ENCODE measurements at regions not wholly inside any gene's neighbourhood (a gene's known extent, or its start where the extent isn't known, plus 50 kb on each side); places are given as distances from the start of the nearest gene placed in this dataset.

- Histone ChIP-seq H3K4me2 (ENCODE audit: control insufficient read depth, extremely low read depth, insufficient read depth, low read depth, low read length) (peak overlapping the region; percentile 9), H3K4me3 (ENCODE audit: control insufficient read depth in 2 of 3, extremely low read depth in 1 of 3, insufficient read depth in 2 of 3, low read depth in 1 of 3, low read length in 3 of 3) (no peak overlapping the region), H3K27me3 (ENCODE audit: control insufficient read depth, extremely low read depth, insufficient read depth, low read length) (no peaks in the 10 kb centered on the region), H3K27ac (ENCODE audit: control insufficient read depth, insufficient read depth, low read length) (peak overlapping the region; percentile 27), H4K20me1 (ENCODE audit: control insufficient read depth, extremely low read depth, insufficient read depth, low read length) (no peaks in the 10 kb centered on the region), H3K9ac (ENCODE audit: control insufficient read depth, extremely low read depth, insufficient read depth, low read length) (no peak overlapping the region), H3K79me2 (ENCODE audit: control insufficient read depth, insufficient read depth, low read length) (no peaks in the 10 kb centered on the region), H3K9me3 (ENCODE audit: control insufficient read depth, low read depth, low read length) (no peaks in the 10 kb centered on the region), H3K9me1 (ENCODE audit: control insufficient read depth, extremely low read depth, insufficient read depth, low read length) (no peaks in the 10 kb centered on the region), H2AFZ (ENCODE audit: control insufficient read depth, low read length) (no peak overlapping the region), H3K4me1 (ENCODE audit: control insufficient read depth, extremely low read depth, insufficient read depth, low read length) (peaks cover 44% of the 10 kb centered on the region), H3K36me3 (ENCODE audit: control insufficient read depth in 2 of 2, extremely low read depth in 1 of 2, insufficient read depth in 2 of 2, low read length in 2 of 2) (no peaks in the 10 kb centered on the region)
- TF ChIP-seq EZH2 (IDR thresholded peaks at IDR 0.05; ENCODE audit: low read length) = no peak
- TF ChIP-seq CTCF (optimal IDR thresholded peaks at IDR 0.05 in 1 of 3, IDR thresholded peaks at IDR 0.05 in 1 of 3, conservative IDR thresholded peaks at IDR 0.05 in 1 of 3; ENCODE audit: extremely low read depth in 1 of 3, insufficient read depth in 2 of 3, low read length in 3 of 3) = no peak
- DNase-seq (ENCODE audit: low read depth, low spot score) (no peak), FAIRE-seq (peak; percentile 66)
- dilution Hi-C loops (cut with MboI; ENCODE audit: extremely low pct_ligation_motif_present, low sequenced_read_pairs) = no loop called here
These were observed 102.0 kb upstream of the THRB start for GRCh38 chr3:24596626-24597025.

GRCh38 chr3:24598695-24599470, 104.2 kb upstream of the THRB start:
- Histone ChIP-seq H3K79me2 (ENCODE audit: control insufficient read depth, insufficient read depth, low read length) (no peaks in the 10 kb centered on the region), H3K9me1 (ENCODE audit: control insufficient read depth, extremely low read depth, insufficient read depth, low read length) (no peaks in the 10 kb centered on the region), H3K9ac (ENCODE audit: control insufficient read depth, extremely low read depth, insufficient read depth, low read length) (no peak overlapping the region), H3K4me1 (ENCODE audit: control insufficient read depth, extremely low read depth, insufficient read depth, low read length) (peaks cover 31% of the 10 kb centered on the region), H3K27ac (ENCODE audit: control insufficient read depth, insufficient read depth, low read length) (peak overlapping the region; percentile 41), H2AFZ (ENCODE audit: control insufficient read depth, low read length) (no peak overlapping the region), H3K9me3 (ENCODE audit: control insufficient read depth, low read depth, low read length) (no peaks in the 10 kb centered on the region), H3K27me3 (ENCODE audit: control insufficient read depth, extremely low read depth, insufficient read depth, low read length) (no peaks in the 10 kb centered on the region), H3K36me3 (ENCODE audit: control insufficient read depth in 2 of 2, extremely low read depth in 1 of 2, insufficient read depth in 2 of 2, low read length in 2 of 2) (no peaks in the 10 kb centered on the region), H4K20me1 (ENCODE audit: control insufficient read depth, extremely low read depth, insufficient read depth, low read length) (no peaks in the 10 kb centered on the region), H3K4me3 (ENCODE audit: control insufficient read depth in 2 of 3, extremely low read depth in 1 of 3, insufficient read depth in 2 of 3, low read depth in 1 of 3, low read length in 3 of 3) (no peak overlapping the region), H3K4me2 (ENCODE audit: control insufficient read depth, extremely low read depth, insufficient read depth, low read depth, low read length) (peak overlapping the region; percentile 44)
- FAIRE-seq = peak; percentile 36
- TF ChIP-seq CTCF (optimal IDR thresholded peaks at IDR 0.05 in 1 of 3, IDR thresholded peaks at IDR 0.05 in 1 of 3, conservative IDR thresholded peaks at IDR 0.05 in 1 of 3; ENCODE audit: extremely low read depth in 1 of 3, insufficient read depth in 2 of 3, low read length in 3 of 3) (no peak), EZH2 (IDR thresholded peaks at IDR 0.05; ENCODE audit: low read length) (no peak)
- dilution Hi-C loops (cut with MboI; ENCODE audit: extremely low pct_ligation_motif_present, low sequenced_read_pairs) = no loop called here
- no peak for DNase-seq (ENCODE audit: low read depth, low spot score)
